Loucy (cell line): ENCODE measurements at regions not wholly inside any gene's neighbourhood (a gene's known extent, or its start where the extent isn't known, plus 50 kb on each side); places are given as distances from the start of the nearest gene placed in this dataset.

Source experiments
- H2AFZ ChIP-seq: fragments of 200-600 bp; sonication (generic); 2 replicates; pipeline ENCODE4 v1.6.0; 2016; ENCODE audit warnings: antibody characterized with exemption, mild to moderate bottlenecking, low read length, moderate library complexity
- H3F3A ChIP-seq: fragments of 200-600 bp; 2 replicates; pipeline ENCODE4 v1.6.0; 2016; ENCODE audit warnings: antibody characterized with exemption, low read depth, mild to moderate bottlenecking
- H3K27me3 ChIP-seq: fragments of 200-600 bp; sonication (generic); 2 replicates; pipeline ENCODE4 v1.6.1; 2014; ENCODE audit warnings: low read length, mild to moderate bottlenecking; ENCODE audit not compliant: insufficient read depth, poor library complexity, severe bottlenecking
- H3K36me3 ChIP-seq: fragments of 200-600 bp; sonication (generic); 2 replicates; pipeline ENCODE4 v1.6.1; 2016; ENCODE audit warnings: low read length; ENCODE audit not compliant: insufficient read depth
- H3K4me1 ChIP-seq: fragments of 200-600 bp; sonication (generic); 2 replicates; pipeline ENCODE4 v1.5.1; 2014; ENCODE audit warnings: low read length, mild to moderate bottlenecking; ENCODE audit not compliant: insufficient read depth, poor library complexity, severe bottlenecking
- H3K4me2 ChIP-seq: fragments of 200-600 bp; sonication (generic); 2 replicates; pipeline ENCODE4 v1.6.0; 2014; ENCODE audit warnings: antibody characterized with exemption, low read length, low read depth, mild to moderate bottlenecking; ENCODE audit not compliant: poor library complexity, severe bottlenecking
- H3K4me3 ChIP-seq: fragments of 200-600 bp; sonication (generic); 2 replicates; pipeline ENCODE4 v1.5.1; 2014; ENCODE audit warnings: low read length, mild to moderate bottlenecking, mixed read lengths; ENCODE audit not compliant: poor library complexity, severe bottlenecking
- H3K79me2 ChIP-seq: fragments of 200-600 bp; sonication (generic); 2 replicates; pipeline ENCODE4 v1.6.1; 2014; ENCODE audit warnings: low read length; ENCODE audit not compliant: insufficient read depth
- H3K9ac ChIP-seq: fragments of 200-600 bp; sonication (generic); 2 replicates; pipeline ENCODE4 v1.6.0; 2014; ENCODE audit warnings: mild to moderate bottlenecking, low read depth, low read length, moderate library complexity; ENCODE audit not compliant: poor library complexity, severe bottlenecking
- H3K9me2 ChIP-seq: fragments of 200-600 bp; sonication (generic); replicated peaks from 2 replicates; pipeline ENCODE4 v1.6.1; 2016; ENCODE audit warnings: low read depth, low read length, mixed read lengths
- H3K9me3 ChIP-seq: fragments of 200-600 bp; sonication (generic); 2 replicates; pipeline ENCODE4 v1.6.1; 2014; ENCODE audit warnings: mild to moderate bottlenecking, antibody characterized with exemption, low read length, low read depth; ENCODE audit not compliant: insufficient read depth
- H4K20me1 ChIP-seq: fragments of 200-600 bp; sonication (generic); 2 replicates; pipeline ENCODE4 v1.6.0; 2014; ENCODE audit warnings: antibody characterized with exemption, low read length, mild to moderate bottlenecking; ENCODE audit not compliant: insufficient read depth, poor library complexity, severe bottlenecking
- CTCF ChIP-seq: fragments of 200-600 bp; sonication (generic); conservative IDR thresholded peaks from 2 replicates; pipeline ENCODE4 v1.5.1; 2014; ENCODE audit warnings: mild to moderate bottlenecking, antibody characterized with exemption, low read length
- EZH2phosphoT487 ChIP-seq: fragments of 200-600 bp; IDR thresholded peaks from 2 replicates; pipeline ENCODE4 v1.6.1; 2018; ENCODE audit warnings: antibody characterized with exemption, mild to moderate bottlenecking, moderate library complexity, borderline replicate concordance

GRCh38 chr13:73703606-73704005 lies 430.6 kb downstream of the KLF12 start:
- Histone ChIP-seq H3K27me3 (no peaks in the 10 kb centered on the region), H3K4me3 (no peak overlapping the region), H3F3A (no peaks in the 10 kb centered on the region), H4K20me1 (no peaks in the 10 kb centered on the region), H3K79me2 (no peaks in the 10 kb centered on the region), H3K9me2 (no peaks in the 10 kb centered on the region), H3K36me3 (peaks cover 4% of the 10 kb centered on the region; the same call in 1 of the 2 replicates), H3K9ac (no peak overlapping the region), H3K9me3 (no peaks in the 10 kb centered on the region), H3K4me1 (no peaks in the 10 kb centered on the region), H2AFZ (no peak overlapping the region), H3K4me2 (no peak overlapping the region)
- TF ChIP-seq EZH2phosphoT487 (no peak), CTCF (no peak)

GRCh38 chr13:73702419-73703071 lies 431.7 kb downstream of the KLF12 start:
- no peaks in the 10 kb centered on the region for H3K27me3 ChIP-seq
- H3K36me3 ChIP-seq, result peaks cover 4% of the 10 kb centered on the region; the same call in 1 of the 2 replicates
- no peak overlapping the region for H2AFZ ChIP-seq
- H3K9me3 ChIP-seq, result no peaks in the 10 kb centered on the region
- H3K9ac ChIP-seq, result no peak overlapping the region
- H3K4me3 ChIP-seq, result no peak overlapping the region
- H3F3A ChIP-seq, result no peaks in the 10 kb centered on the region
- H3K4me2 ChIP-seq, result no peak overlapping the region
- H4K20me1 ChIP-seq, result no peaks in the 10 kb centered on the region
- no peaks in the 10 kb centered on the region for H3K79me2 ChIP-seq
- TF ChIP-seq CTCF, result no peak
- no peak for TF ChIP-seq EZH2phosphoT487
- no peaks in the 10 kb centered on the region for H3K9me2 ChIP-seq
- no peaks in the 10 kb centered on the region for H3K4me1 ChIP-seq

- Histone ChIP-seq H3K36me3 (peaks cover 4% of the 10 kb centered on the region; the same call in 1 of the 2 replicates), H3K9me3 (no peaks in the 10 kb centered on the region), H3K79me2 (no peaks in the 10 kb centered on the region), H4K20me1 (no peaks in the 10 kb centered on the region), H2AFZ (no peak overlapping the region), H3K27me3 (no peaks in the 10 kb centered on the region), H3K4me3 (no peak overlapping the region), H3F3A (no peaks in the 10 kb centered on the region), H3K9ac (no peak overlapping the region), H3K9me2 (no peaks in the 10 kb centered on the region), H3K4me2 (no peak overlapping the region), H3K4me1 (no peaks in the 10 kb centered on the region)
- TF ChIP-seq EZH2phosphoT487, result no peak
Measured at GRCh38 chr13:73701160-73701559, 433.0 kb downstream of the KLF12 start.

- H3K9ac ChIP-seq, result no peak overlapping the region
- H3K9me2 ChIP-seq, result no peaks in the 10 kb centered on the region
- H3K4me2 ChIP-seq, result no peak overlapping the region
- no peak overlapping the region for H2AFZ ChIP-seq
- H3K79me2 ChIP-seq, result no peaks in the 10 kb centered on the region
- peaks cover 14% of the 10 kb centered on the region; the same call in 1 of the 2 replicates for H3K36me3 ChIP-seq
- H3K4me1 ChIP-seq, result no peaks in the 10 kb centered on the region
- H3K9me3 ChIP-seq, result no peaks in the 10 kb centered on the region
- H3F3A ChIP-seq, result no peaks in the 10 kb centered on the region
- TF ChIP-seq CTCF (no peak), EZH2phosphoT487 (no peak)
- no peaks in the 10 kb centered on the region for H3K27me3 ChIP-seq
- no peaks in the 10 kb centered on the region for H4K20me1 ChIP-seq
- H3K4me3 ChIP-seq, result no peak overlapping the region
Measured at GRCh38 chr13:73698859-73699258, 435.3 kb downstream of the KLF12 start.
